ENCODE measurements at regions not wholly inside any gene's neighbourhood (a gene's known extent, or its start where the extent isn't known, plus 50 kb on each side); places are given as distances from the start of the nearest gene placed in this dataset.
A peak's percentile ranks its signal among the peaks of the same experiment; 100 is the strongest.

DNA sequence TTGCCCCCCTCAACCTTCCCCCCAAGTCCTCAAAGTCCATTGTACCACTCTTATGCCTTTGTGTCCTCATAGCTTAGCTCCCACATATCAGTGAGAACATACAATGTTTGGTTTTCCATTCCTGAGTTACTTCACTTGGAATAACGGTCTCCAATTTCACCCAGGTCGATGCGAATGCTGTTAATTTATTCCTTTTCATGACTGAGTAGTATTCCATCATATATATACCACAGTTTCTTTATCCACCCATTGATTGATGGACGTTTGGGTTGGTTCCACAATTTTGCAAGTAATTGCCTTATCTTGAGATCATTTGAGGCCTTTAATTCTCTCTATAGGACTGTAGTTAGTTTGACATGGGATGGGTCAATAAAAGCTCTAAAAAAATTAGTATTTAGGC is 124.7 kb downstream of the ARL4A start:
- Histone ChIP-seq H3K4me3 (ENCODE audit: low read length in 2 of 2) (no peak overlapping the region), H2BK12ac (ENCODE audit: low read length) (no peak overlapping the region)

DNA sequence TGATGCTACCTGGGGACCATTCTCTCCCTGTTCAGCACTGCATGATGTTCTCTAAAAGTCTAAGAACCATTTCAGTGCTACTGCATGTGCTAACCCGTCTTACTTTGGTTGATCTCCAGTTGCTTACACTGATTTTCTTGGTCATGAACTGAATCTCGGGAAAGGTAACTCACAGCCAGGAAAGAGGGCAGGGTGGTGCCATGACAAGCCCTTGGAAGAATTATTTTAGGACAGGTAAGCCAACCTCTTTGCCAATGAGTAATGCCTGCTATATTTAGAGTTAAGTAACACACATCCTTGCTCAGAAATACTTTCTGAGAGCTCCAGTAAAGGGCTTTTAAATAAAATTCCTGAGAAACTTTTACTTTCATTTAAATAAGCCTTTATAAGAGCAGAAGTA is 126.7 kb downstream of the ARL4A start:
- Histone ChIP-seq H2BK12ac (ENCODE audit: low read length) (no peak overlapping the region), H3K36me3 (replicated peaks in 1 of 2; ENCODE audit: control insufficient read depth in 2 of 2, insufficient read depth in 2 of 2, low read length in 2 of 2) (no peaks in the 10 kb centered on the region), H3K18ac (ENCODE audit: low read length) (no peak overlapping the region), H3K79me1 (ENCODE audit: low read depth, low read length) (no peaks in the 10 kb centered on the region), H3K14ac (ENCODE audit: low read length) (no peak overlapping the region), H3K4me1 (ENCODE audit: control insufficient read depth in 2 of 2, insufficient read depth in 1 of 2, low read depth in 1 of 2, low read length in 2 of 2) (peaks cover 2 to 9% of the 10 kb centered on the region in 2 donors), H4K91ac (ENCODE audit: low read depth, low read length, poor library complexity) (no peak overlapping the region), H3K4me3 (ENCODE audit: low read length in 2 of 2) (no peak overlapping the region), H3K9ac (ENCODE audit: low read depth, low read length, poor library complexity) (no peak overlapping the region), H2BK5ac (ENCODE audit: low read length) (no peak overlapping the region), H3K9me3 (replicated peaks in 1 of 2; ENCODE audit: control insufficient read depth in 2 of 2, insufficient read depth in 1 of 2, low read depth in 1 of 2, low read length in 2 of 2) (no peaks in the 10 kb centered on the region), H2BK120ac (ENCODE audit: low read depth, low read length) (no peak overlapping the region), H3K27ac (replicated peaks; ENCODE audit: low read length) (no peak overlapping the region), H3K23ac (ENCODE audit: low read depth, low read length, poor library complexity) (no peak overlapping the region), H3K27me3 (ENCODE audit: control insufficient read depth in 3 of 3, insufficient read depth in 3 of 3, low read depth in 1 of 3, low read length in 3 of 3) (no peaks in the 10 kb centered on the region), H2AK5ac (ENCODE audit: low read depth, low read length) (no peak overlapping the region), H2BK15ac (ENCODE audit: low read length) (no peak overlapping the region), H3K4ac (ENCODE audit: low read length) (no peak overlapping the region), H3K4me2 (ENCODE audit: insufficient read depth, low read length, poor library complexity, severe bottlenecking) (no peak overlapping the region), H2AFZ (ENCODE audit: low read length) (no peak overlapping the region), H4K8ac (ENCODE audit: low read depth, low read length) (no peak overlapping the region)
- WGBS, 2 donors (ENCODE audit: extremely low coverage in 2 of 2, insufficient read length in 2 of 2, insufficient replicate concordance in 1 of 2): no CpG with 5 or more reads among the region's 2 CpGs
- DNase-seq (ENCODE audit: low spot score): no peak

More for the DNA sequence above, 124.7 kb downstream of the ARL4A start:
- Histone ChIP-seq H3K27ac (replicated peaks; ENCODE audit: low read length) (no peak overlapping the region), H3K4ac (ENCODE audit: low read length) (no peak overlapping the region), H3K36me3 (replicated peaks in 1 of 2; ENCODE audit: control insufficient read depth in 2 of 2, insufficient read depth in 2 of 2, low read length in 2 of 2) (no peaks in the 10 kb centered on the region), H3K14ac (ENCODE audit: low read length) (no peak overlapping the region), H2AFZ (ENCODE audit: low read length) (no peak overlapping the region), H3K4me1 (ENCODE audit: control insufficient read depth in 2 of 2, insufficient read depth in 1 of 2, low read depth in 1 of 2, low read length in 2 of 2) (peaks cover 2 to 9% of the 10 kb centered on the region in 2 donors), H3K4me2 (ENCODE audit: insufficient read depth, low read length, poor library complexity, severe bottlenecking) (no peak overlapping the region), H3K27me3 (ENCODE audit: control insufficient read depth in 3 of 3, insufficient read depth in 3 of 3, low read depth in 1 of 3, low read length in 3 of 3) (no peaks in the 10 kb centered on the region), H3K18ac (ENCODE audit: low read length) (no peak overlapping the region), H3K79me1 (ENCODE audit: low read depth, low read length) (no peaks in the 10 kb centered on the region), H3K9ac (ENCODE audit: low read depth, low read length, poor library complexity) (no peak overlapping the region), H3K23ac (ENCODE audit: low read depth, low read length, poor library complexity) (no peak overlapping the region), H2AK5ac (ENCODE audit: low read depth, low read length) (no peak overlapping the region), H4K91ac (ENCODE audit: low read depth, low read length, poor library complexity) (no peak overlapping the region), H2BK5ac (ENCODE audit: low read length) (no peak overlapping the region), H3K9me3 (replicated peaks in 1 of 2; ENCODE audit: control insufficient read depth in 2 of 2, insufficient read depth in 1 of 2, low read depth in 1 of 2, low read length in 2 of 2) (no peaks in the 10 kb centered on the region), H2BK120ac (ENCODE audit: low read depth, low read length) (no peak overlapping the region), H4K8ac (ENCODE audit: low read depth, low read length) (no peak overlapping the region), H2BK15ac (ENCODE audit: low read length) (no peak overlapping the region)
- WGBS, 2 donors (ENCODE audit: extremely low coverage in 2 of 2, insufficient read length in 2 of 2, insufficient replicate concordance in 1 of 2): no CpG with 5 or more reads among the region's 4 CpGs
- no peak for DNase-seq (ENCODE audit: low spot score)

DNA sequence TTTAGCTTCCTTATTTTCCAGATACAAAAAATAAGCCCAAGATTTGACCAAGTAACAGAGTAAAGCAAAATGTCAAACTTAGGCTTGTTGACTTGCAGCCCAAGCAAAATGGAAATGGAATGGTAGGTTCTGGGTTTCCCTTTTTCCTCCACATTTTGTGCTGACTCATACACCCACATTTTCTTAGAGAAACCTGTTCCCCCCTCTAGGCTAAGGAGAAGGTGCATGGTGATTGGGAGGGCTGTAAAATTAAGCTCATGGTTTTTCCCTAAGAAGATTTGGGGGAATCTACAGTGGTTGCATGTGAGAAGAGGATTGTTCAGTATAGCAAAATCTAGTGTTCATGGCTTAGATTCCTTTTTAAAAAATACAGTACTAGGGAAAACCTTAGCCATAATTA is 127.4 kb downstream of the ARL4A start:
- no peak overlapping the region for H4K8ac ChIP-seq (ENCODE audit: low read depth, low read length)
- H2AK5ac ChIP-seq (ENCODE audit: low read depth, low read length): no peak overlapping the region
- no peaks in the 10 kb centered on the region for H3K79me1 ChIP-seq (ENCODE audit: low read depth, low read length)
- no peaks in the 10 kb centered on the region for H3K36me3 ChIP-seq (replicated peaks in 1 of 2; ENCODE audit: control insufficient read depth in 2 of 2, insufficient read depth in 2 of 2, low read length in 2 of 2)
- no peak overlapping the region for H2BK120ac ChIP-seq (ENCODE audit: low read depth, low read length)
- H3K9me3 ChIP-seq (replicated peaks in 1 of 2; ENCODE audit: control insufficient read depth in 2 of 2, insufficient read depth in 1 of 2, low read depth in 1 of 2, low read length in 2 of 2): no peaks in the 10 kb centered on the region
- H2BK15ac ChIP-seq (ENCODE audit: low read length): no peak overlapping the region
- no peak overlapping the region for H3K4me3 ChIP-seq (ENCODE audit: low read length in 2 of 2)
- no peak overlapping the region for H3K4me2 ChIP-seq (ENCODE audit: insufficient read depth, low read length, poor library complexity, severe bottlenecking)
- H3K4ac ChIP-seq (ENCODE audit: low read length): no peak overlapping the region
- no peak overlapping the region for H3K9ac ChIP-seq (ENCODE audit: low read depth, low read length, poor library complexity)
- no peak overlapping the region for H2BK5ac ChIP-seq (ENCODE audit: low read length)
- no peak overlapping the region for H2BK12ac ChIP-seq (ENCODE audit: low read length)
- no peak for DNase-seq (ENCODE audit: low spot score)
- H3K14ac ChIP-seq (ENCODE audit: low read length): no peak overlapping the region
- H4K91ac ChIP-seq (ENCODE audit: low read depth, low read length, poor library complexity): no peak overlapping the region
- H3K23ac ChIP-seq (ENCODE audit: low read depth, low read length, poor library complexity): no peak overlapping the region
- H2AFZ ChIP-seq (ENCODE audit: low read length): peak overlapping the region; percentile 28
- no peak overlapping the region for H3K27ac ChIP-seq (replicated peaks; ENCODE audit: low read length)
- H3K27me3 ChIP-seq (ENCODE audit: control insufficient read depth in 3 of 3, insufficient read depth in 3 of 3, low read depth in 1 of 3, low read length in 3 of 3): no peaks in the 10 kb centered on the region
- no peak overlapping the region for H3K18ac ChIP-seq (ENCODE audit: low read length)
- H3K4me1 ChIP-seq (ENCODE audit: control insufficient read depth in 2 of 2, insufficient read depth in 1 of 2, low read depth in 1 of 2, low read length in 2 of 2): peaks cover 0 to 2% of the 10 kb centered on the region in 2 donors

DNA sequence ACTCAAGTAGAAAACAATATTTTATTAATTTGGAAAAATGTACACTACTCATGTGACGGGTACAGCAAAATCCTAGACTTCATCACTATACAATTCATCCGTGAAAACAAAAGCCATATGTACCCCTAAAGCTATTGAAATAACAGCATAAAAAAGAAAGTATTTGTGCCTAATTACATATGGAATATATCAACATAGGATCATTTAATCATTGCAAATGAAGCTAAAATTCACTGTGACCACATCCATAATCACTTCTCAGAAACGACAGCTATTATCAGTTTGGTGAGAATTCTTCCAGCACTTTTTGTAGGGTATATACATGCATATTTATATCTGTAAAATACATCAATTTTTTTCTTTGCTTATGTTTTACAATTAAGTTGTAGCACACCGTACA is 128.0 kb downstream of the ARL4A start:
- Histone ChIP-seq H2BK5ac (ENCODE audit: low read length) (no peak overlapping the region), H3K4me2 (ENCODE audit: insufficient read depth, low read length, poor library complexity, severe bottlenecking) (no peak overlapping the region), H3K18ac (ENCODE audit: low read length) (no peak overlapping the region), H2AFZ (ENCODE audit: low read length) (no peak overlapping the region), H3K27ac (replicated peaks; ENCODE audit: low read length) (no peak overlapping the region), H4K8ac (ENCODE audit: low read depth, low read length) (no peak overlapping the region), H3K4me3 (ENCODE audit: low read length in 2 of 2) (no peak overlapping the region), H3K79me1 (ENCODE audit: low read depth, low read length) (no peaks in the 10 kb centered on the region), H2BK12ac (ENCODE audit: low read length) (no peak overlapping the region), H2BK15ac (ENCODE audit: low read length) (no peak overlapping the region), H2AK5ac (ENCODE audit: low read depth, low read length) (no peak overlapping the region), H3K9ac (ENCODE audit: low read depth, low read length, poor library complexity) (no peak overlapping the region), H3K14ac (ENCODE audit: low read length) (no peak overlapping the region), H3K4ac (ENCODE audit: low read length) (no peak overlapping the region), H3K9me3 (replicated peaks in 1 of 2; ENCODE audit: control insufficient read depth in 2 of 2, insufficient read depth in 1 of 2, low read depth in 1 of 2, low read length in 2 of 2) (no peaks in the 10 kb centered on the region), H3K27me3 (ENCODE audit: control insufficient read depth in 3 of 3, insufficient read depth in 3 of 3, low read depth in 1 of 3, low read length in 3 of 3) (no peaks in the 10 kb centered on the region), H3K23ac (ENCODE audit: low read depth, low read length, poor library complexity) (no peak overlapping the region), H3K36me3 (replicated peaks in 1 of 2; ENCODE audit: control insufficient read depth in 2 of 2, insufficient read depth in 2 of 2, low read length in 2 of 2) (no peaks in the 10 kb centered on the region), H2BK120ac (ENCODE audit: low read depth, low read length) (no peak overlapping the region), H3K4me1 (ENCODE audit: control insufficient read depth in 2 of 2, insufficient read depth in 1 of 2, low read depth in 1 of 2, low read length in 2 of 2) (no peaks in the 10 kb centered on the region), H4K91ac (ENCODE audit: low read depth, low read length, poor library complexity) (no peak overlapping the region)
- WGBS, 2 donors (ENCODE audit: extremely low coverage in 2 of 2, insufficient read length in 2 of 2, insufficient replicate concordance in 1 of 2): no CpG with 5 or more reads among the region's 4 CpGs
- DNase-seq (ENCODE audit: low spot score): no peak

Measured in neuronal stem cell (in vitro differentiated cells).